ENCODE measurements at regions not wholly inside any gene's neighbourhood (a gene's known extent, or its start where the extent isn't known, plus 50 kb on each side); places are given as distances from the start of the nearest gene placed in this dataset.

DNA sequence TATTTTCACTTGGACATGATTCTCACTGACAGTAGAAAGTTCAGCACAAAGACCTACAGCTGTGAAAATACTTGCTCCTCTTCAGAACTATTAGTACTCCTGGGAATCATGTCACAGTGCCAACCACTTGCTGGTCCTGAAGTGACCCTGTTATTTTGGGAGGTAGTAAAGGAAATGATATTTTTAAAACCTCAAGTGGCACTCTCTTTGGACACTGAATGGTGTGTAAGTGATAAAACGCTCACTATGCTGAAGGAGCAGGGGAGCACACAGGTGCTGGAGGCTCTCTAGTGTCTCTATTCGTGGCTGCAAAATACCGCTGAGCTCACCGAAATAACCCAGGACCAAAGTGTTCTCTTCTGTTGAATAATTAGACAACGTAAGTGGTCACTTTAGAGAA lies 76.9 kb upstream of the SPATA31D4 start:
- TF ChIP-seq, protein P1, sequence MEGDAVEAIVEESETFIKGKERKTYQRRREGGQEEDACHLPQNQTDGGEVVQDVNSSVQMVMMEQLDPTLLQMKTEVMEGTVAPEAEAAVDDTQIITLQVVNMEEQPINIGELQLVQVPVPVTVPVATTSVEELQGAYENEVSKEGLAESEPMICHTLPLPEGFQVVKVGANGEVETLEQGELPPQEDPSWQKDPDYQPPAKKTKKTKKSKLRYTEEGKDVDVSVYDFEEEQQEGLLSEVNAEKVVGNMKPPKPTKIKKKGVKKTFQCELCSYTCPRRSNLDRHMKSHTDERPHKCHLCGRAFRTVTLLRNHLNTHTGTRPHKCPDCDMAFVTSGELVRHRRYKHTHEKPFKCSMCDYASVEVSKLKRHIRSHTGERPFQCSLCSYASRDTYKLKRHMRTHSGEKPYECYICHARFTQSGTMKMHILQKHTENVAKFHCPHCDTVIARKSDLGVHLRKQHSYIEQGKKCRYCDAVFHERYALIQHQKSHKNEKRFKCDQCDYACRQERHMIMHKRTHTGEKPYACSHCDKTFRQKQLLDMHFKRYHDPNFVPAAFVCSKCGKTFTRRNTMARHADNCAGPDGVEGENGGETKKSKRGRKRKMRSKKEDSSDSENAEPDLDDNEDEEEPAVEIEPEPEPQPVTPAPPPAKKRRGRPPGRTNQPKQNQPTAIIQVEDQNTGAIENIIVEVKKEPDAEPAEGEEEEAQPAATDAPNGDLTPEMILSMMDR (IDR thresholded peaks at IDR 0.05; ENCODE audit: low read depth, low read length, missing control alignments): no peak
- no peak overlapping the region for H3K4me3 ChIP-seq (replicated peaks; ENCODE audit: low read depth, low read length)
- no peak for DNase-seq (ENCODE audit: extremely low read depth, low read depth)

DNA sequence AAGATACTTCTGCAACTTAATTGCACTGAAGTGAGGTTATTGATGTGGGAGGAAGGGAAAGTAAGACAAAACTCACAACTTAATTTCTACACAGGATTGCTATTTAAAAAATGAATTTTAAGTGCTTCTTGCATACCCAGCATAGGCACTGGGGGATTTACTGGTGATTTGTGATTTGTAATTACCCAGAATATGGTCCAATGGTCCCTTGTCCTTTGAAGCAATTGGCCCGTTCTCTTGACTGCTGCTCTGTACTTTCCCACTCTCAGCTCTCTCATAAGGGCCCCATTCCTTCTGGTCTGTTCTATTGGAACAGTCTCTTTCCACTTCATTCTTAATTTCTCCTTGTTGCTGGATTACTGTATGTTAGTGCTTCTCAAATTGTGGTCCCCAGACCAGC lies 75.4 kb upstream of the SPATA31D4 start:
- DNase-seq (ENCODE audit: extremely low read depth, low read depth): no peak
- no peak overlapping the region for H3K4me3 ChIP-seq (replicated peaks; ENCODE audit: low read depth, low read length)
- TF ChIP-seq, protein P1 (IDR thresholded peaks at IDR 0.05; ENCODE audit: low read depth, low read length, missing control alignments): no peak

DNA sequence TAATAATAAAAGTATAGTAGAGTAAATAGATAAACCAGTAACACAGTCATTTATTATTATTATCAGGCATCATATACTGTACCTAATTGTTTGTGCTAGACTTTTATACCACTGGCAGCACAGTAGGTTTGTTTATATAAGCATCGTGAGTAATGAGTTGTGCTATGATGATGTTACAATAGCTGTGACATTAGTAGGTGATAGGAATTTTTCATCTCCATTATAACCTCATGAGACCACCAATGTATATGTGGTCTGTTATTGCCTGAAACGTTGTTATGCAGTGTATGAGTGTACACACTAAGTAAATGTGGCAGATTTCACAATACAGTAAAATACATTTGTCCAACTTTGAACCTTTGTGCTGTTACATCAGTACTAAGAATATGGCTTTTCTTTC lies 72.7 kb upstream of the SPATA31D4 start:
- no peak overlapping the region for H3K4me3 ChIP-seq (replicated peaks; ENCODE audit: low read depth, low read length)

DNA sequence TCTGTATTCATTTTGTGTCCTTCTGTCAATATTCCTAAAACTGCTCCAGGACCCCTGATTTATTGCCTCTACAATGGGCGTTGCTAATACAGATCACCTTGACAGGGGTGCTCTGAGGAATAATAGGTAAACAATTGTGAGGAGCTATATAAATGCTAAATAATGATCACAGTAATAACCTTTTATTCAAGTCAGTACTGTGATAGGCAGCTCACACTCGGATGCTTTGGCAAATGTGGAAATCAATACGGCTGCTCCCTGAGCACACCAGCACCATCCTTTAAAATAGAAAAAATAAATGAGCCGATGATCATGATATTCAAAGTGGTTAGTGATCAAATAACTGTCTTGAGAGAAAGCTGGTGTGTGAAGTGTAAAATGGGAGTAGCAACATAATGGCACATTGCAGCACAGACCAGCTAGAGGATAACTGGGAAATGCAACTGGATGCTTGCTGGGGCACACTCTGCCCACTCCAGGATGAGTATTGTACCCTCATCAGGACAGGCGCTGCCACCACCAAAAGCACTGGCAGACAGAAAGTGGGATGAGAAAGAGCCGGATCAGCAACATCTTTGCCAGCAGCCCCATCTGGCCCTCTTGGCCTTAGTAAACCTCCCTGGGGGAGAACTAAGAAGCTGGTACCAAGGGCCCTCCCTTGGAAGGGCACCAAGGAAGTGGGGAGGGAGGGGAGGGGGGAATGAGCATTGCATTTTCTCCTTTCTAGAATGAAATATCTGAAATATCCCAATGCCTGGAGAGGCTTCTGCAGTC lies 69.4 kb upstream of the SPATA31D4 start:
- TF ChIP-seq, protein P1 (IDR thresholded peaks at IDR 0.05; ENCODE audit: low read depth, low read length, missing control alignments): no peak

More for the DNA sequence above, 72.7 kb upstream of the SPATA31D4 start:
- TF ChIP-seq, protein P1 (IDR thresholded peaks at IDR 0.05; ENCODE audit: low read depth, low read length, missing control alignments): no peak
- DNase-seq (ENCODE audit: extremely low read depth, low read depth): no peak

DNA sequence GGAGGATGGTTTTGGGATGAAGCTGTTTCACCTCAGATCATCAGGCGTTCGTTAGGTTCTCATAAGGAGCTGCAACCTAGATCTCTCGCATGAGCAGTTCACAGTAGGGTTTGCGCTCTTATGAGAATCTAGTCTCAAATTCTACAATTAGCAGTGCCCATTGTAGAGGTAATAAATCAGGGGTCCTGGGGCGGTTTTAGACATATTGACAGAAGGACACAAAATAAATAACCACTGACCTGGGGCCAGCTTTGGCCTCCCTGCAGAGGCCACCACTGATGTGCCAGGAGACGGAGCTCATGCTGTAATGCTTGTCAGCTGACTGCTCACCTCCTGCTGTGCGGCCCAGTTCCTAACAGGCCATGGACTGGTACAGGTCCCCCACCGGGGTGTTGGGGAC lies 67.6 kb upstream of the SPATA31D4 start:
- no peak overlapping the region for H3K4me3 ChIP-seq (replicated peaks; ENCODE audit: low read depth, low read length)
- no peak for DNase-seq (ENCODE audit: extremely low read depth, low read depth)
- TF ChIP-seq, protein P1 (IDR thresholded peaks at IDR 0.05; ENCODE audit: low read depth, low read length, missing control alignments): no peak

More for the DNA sequence above, 69.4 kb upstream of the SPATA31D4 start:
- no peak overlapping the region for H3K4me3 ChIP-seq (replicated peaks; ENCODE audit: low read depth, low read length)
- no peak for DNase-seq (ENCODE audit: extremely low read depth, low read depth)

DNA sequence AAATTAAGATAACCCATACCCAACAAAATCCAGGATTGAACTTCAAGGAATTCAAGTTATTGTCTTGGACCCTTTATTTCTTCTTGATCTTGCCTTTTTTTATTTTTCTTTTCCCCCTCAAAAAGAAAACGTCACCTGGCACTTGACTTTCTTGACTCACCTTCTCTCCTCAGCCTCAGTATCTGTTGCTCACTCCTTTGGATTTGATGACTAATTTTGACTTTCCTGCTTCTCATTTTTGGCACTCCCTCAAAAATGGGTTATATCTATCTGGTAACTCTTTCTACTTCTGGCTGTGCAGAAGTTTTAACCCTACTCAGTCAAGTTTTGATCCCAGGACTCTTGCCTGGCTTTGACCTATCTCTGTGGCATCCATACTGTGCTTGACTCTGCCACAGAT lies 66.6 kb upstream of the SPATA31D4 start:
- no peak overlapping the region for H3K4me3 ChIP-seq (replicated peaks; ENCODE audit: low read depth, low read length)
- DNase-seq (ENCODE audit: extremely low read depth, low read depth): no peak
- TF ChIP-seq, protein P1 (IDR thresholded peaks at IDR 0.05; ENCODE audit: low read depth, low read length, missing control alignments): no peak
